ENCODE measurements at regions not wholly inside any gene's neighbourhood (a gene's known extent, or its start where the extent isn't known, plus 50 kb on each side); places are given as distances from the start of the nearest gene placed in this dataset.

- TF ChIP-seq POLR2AphosphoS5 (IDR thresholded peaks at IDR 0.05; ENCODE audit: low read depth, low read length) (no peak), NR1H2 (CRISPR knock-in tag; IDR thresholded peaks at IDR 0.05; ENCODE audit: borderline replicate concordance, low read depth) (no peak), ELF1 (CRISPR knock-in tag; IDR thresholded peaks at IDR 0.05) (no peak), UBTF (CRISPR knock-in tag; IDR thresholded peaks at IDR 0.05) (no peak), KAT7 (CRISPR knock-in tag; IDR thresholded peaks at IDR 0.05; ENCODE audit: borderline replicate concordance) (no peak), MYNN (CRISPR knock-in tag; IDR thresholded peaks at IDR 0.05; ENCODE audit: low read depth) (no peak), CTCF (CRISPR knock-in tag; IDR thresholded peaks at IDR 0.05) (no peak), NFIC (IDR thresholded peaks at IDR 0.05; ENCODE audit: low read length) (no peak), CREM (IDR thresholded peaks at IDR 0.05) (no peak), CREM (CRISPR knock-in tag; IDR thresholded peaks at IDR 0.05) (no peak), SRSF1 (optimal IDR thresholded peaks at IDR 0.05; ENCODE audit: low read depth, low read length) (no peak), ZBTB43 (CRISPR knock-in tag; conservative IDR thresholded peaks at IDR 0.05) (no peak), RNF2 (conservative IDR thresholded peaks at IDR 0.05; ENCODE audit: low read depth) (no peak), ELF4 (CRISPR knock-in tag; IDR thresholded peaks at IDR 0.05; ENCODE audit: borderline replicate concordance) (no peak), ZNF281 (CRISPR knock-in tag; IDR thresholded peaks at IDR 0.05; ENCODE audit: borderline replicate concordance) (no peak)
Observed at GRCh38 chr16:52756812-52757517, 210.0 kb upstream of the TOX3 start.
